Ascending aorta (tissue), 2 donors: ENCODE measurements at regions not wholly inside any gene's neighbourhood (a gene's known extent, or its start where the extent isn't known, plus 50 kb on each side); places are given as distances from the start of the nearest gene placed in this dataset.

Experiments
- DNase-seq, 2 donors: peaks; one replicate each; pipeline ENCODE4 v3.0.0-alpha.2; 2019; ENCODE audit warnings: low spot score in 2 of 2
- H3K27ac ChIP-seq, 2 donors: fragments of 200-600 bp; sonication (generic); one replicate each; pipeline ENCODE4 v1.5.1; 2016 to 2017; ENCODE audit warnings: mild to moderate bottlenecking in 1 of 2
- H3K27me3 ChIP-seq: fragments of 200-600 bp; sonication (generic); one replicate; pipeline ENCODE4 v1.5.1; 2017
- H3K36me3 ChIP-seq, 2 donors: fragments of 200-600 bp; sonication (generic); one replicate each; pipeline ENCODE4 v1.5.1; 2016
- H3K4me1 ChIP-seq, 2 donors: fragments of 200-600 bp; sonication (generic); one replicate each; pipeline ENCODE4 v1.5.1; 2016 to 2017; ENCODE audit warnings: mild to moderate bottlenecking in 1 of 2
- H3K4me3 ChIP-seq, 2 donors: fragments of 200-600 bp; sonication (generic); one replicate each; pipeline ENCODE4 v1.5.1; 2016 to 2017; ENCODE audit warnings: mild to moderate bottlenecking in 1 of 2
- H3K9me3 ChIP-seq, 2 donors: fragments of 200-600 bp; sonication (generic); one replicate each; pipeline ENCODE4 v1.5.1; 2016
- intact Hi-C: fragments of 100-400 bp; cut with DNase I; formaldehyde crosslinking; loops from one replicate; pipeline ENCODE4 v1.15.1; 2023
- TF ChIP-seq, protein P1 (sequence below), 3 experiments: fragments of 200-600 bp in 2 of 3; fragments of 450-650 bp in 1 of 3; sonication (generic) in 2 of 3; IDR thresholded peaks; one replicate each; pipeline ENCODE4 v1.5.1; 2016 to 2019; ENCODE audit warnings: antibody characterized with exemption in 3 of 3, mild to moderate bottlenecking in 1 of 3, moderate library complexity in 1 of 3

DNA sequence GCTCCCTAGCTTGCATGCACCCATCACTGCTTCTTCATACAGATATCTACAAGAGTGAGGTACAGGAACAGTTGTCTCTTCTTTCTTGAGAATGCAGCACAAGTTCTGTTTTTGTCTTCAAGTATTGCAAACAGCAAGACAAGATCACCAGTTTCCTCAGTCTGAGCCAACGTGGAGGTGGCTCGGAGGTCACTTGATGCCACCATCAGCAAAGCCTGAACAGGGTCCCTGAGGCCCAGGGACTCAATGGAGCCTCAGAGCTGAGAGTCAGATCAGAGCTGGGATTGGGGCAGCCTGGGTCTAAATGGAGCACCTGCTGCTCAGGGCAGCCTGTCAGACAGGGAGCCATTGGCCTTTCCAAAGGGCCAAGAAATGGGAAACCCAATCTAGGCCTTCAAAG is 290.7 kb upstream of the ID2 start:
- H3K4me1 ChIP-seq: no peaks in the 10 kb centered on the region
- no peak overlapping the region for H3K27ac ChIP-seq
- TF ChIP-seq, protein P1, sequence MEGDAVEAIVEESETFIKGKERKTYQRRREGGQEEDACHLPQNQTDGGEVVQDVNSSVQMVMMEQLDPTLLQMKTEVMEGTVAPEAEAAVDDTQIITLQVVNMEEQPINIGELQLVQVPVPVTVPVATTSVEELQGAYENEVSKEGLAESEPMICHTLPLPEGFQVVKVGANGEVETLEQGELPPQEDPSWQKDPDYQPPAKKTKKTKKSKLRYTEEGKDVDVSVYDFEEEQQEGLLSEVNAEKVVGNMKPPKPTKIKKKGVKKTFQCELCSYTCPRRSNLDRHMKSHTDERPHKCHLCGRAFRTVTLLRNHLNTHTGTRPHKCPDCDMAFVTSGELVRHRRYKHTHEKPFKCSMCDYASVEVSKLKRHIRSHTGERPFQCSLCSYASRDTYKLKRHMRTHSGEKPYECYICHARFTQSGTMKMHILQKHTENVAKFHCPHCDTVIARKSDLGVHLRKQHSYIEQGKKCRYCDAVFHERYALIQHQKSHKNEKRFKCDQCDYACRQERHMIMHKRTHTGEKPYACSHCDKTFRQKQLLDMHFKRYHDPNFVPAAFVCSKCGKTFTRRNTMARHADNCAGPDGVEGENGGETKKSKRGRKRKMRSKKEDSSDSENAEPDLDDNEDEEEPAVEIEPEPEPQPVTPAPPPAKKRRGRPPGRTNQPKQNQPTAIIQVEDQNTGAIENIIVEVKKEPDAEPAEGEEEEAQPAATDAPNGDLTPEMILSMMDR (IDR thresholded peaks at IDR 0.05): no peak
- intact Hi-C loops: no loop called here
- H3K36me3 ChIP-seq: no peaks in the 10 kb centered on the region
- no peak for DNase-seq
- no peaks in the 10 kb centered on the region for H3K27me3 ChIP-seq
- no peak overlapping the region for H3K4me3 ChIP-seq
- H3K9me3 ChIP-seq: peaks cover 0 to 3% of the 10 kb centered on the region in 2 donors

DNA sequence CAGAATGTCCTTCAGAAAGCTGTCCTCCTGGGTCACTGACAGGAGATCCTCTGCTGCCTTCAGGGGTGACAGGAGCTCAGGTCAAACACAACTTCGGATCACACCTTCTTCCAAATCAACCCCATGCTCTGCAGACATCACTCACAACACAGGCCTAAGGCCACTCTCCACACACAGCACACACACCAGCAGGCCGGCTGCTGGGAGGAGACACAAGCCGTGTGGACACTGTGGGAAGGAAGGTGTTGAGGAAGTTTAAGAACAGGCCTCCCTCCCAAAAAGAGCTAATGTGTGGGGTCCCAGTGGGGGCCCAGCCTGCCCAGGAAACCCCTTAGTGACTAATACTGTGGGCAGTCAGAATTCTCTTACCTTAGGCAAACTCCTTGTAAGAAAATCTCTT is 290.3 kb upstream of the ID2 start:
- intact Hi-C loops: no loop called here
- DNase-seq: no peak
- Histone ChIP-seq H3K9me3 (peaks cover 0 to 3% of the 10 kb centered on the region in 2 donors), H3K4me3 (no peak overlapping the region), H3K36me3 (no peaks in the 10 kb centered on the region), H3K27me3 (no peaks in the 10 kb centered on the region), H3K27ac (no peak overlapping the region), H3K4me1 (no peaks in the 10 kb centered on the region)
- TF ChIP-seq, protein P1 (IDR thresholded peaks at IDR 0.05): no peak

DNA sequence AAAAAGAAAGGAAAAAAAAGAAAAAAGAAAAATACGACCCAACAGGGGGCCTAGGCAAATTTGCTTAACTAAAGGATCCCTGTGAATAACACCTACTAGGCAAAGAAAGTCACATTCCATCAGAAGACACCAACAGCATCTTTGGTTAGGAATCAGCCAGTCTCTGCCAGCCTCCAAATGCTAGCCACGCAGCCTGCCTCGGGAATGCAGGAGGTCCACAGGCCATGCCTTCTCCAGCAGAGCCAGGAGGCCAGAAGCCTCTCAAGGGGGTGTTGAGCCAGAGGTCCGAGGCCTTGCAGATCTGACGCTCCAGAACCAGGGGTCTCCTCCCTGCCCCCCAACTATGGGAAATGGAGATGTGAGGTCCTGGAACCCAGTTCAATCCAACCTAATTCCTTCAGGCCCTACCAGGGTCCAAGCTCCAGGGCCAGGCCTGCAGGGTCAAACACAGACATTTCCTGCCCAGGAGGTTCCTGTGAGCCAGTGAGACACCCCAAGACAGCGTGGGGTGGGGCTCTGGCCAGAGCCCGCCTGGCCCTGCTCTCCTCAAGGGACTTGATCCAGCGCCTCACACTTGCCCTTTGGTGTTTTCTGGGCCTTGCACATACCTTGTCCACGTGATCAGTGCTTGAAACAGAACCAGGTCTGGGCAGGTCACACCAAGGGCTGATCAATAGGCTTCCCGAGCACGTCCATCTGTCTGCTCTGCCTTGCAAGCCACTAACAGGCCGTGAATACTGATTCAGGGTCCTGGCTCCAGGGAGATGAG is 289.6 kb upstream of the ID2 start:
- DNase-seq: no peak
- Histone ChIP-seq H3K27me3 (no peaks in the 10 kb centered on the region), H3K27ac (no peak overlapping the region), H3K4me1 (no peaks in the 10 kb centered on the region), H3K9me3 (peaks cover 0 to 3% of the 10 kb centered on the region in 2 donors), H3K4me3 (no peak overlapping the region), H3K36me3 (no peaks in the 10 kb centered on the region)
- TF ChIP-seq, protein P1 (IDR thresholded peaks at IDR 0.05): no peak
- intact Hi-C loops: no loop called here

DNA sequence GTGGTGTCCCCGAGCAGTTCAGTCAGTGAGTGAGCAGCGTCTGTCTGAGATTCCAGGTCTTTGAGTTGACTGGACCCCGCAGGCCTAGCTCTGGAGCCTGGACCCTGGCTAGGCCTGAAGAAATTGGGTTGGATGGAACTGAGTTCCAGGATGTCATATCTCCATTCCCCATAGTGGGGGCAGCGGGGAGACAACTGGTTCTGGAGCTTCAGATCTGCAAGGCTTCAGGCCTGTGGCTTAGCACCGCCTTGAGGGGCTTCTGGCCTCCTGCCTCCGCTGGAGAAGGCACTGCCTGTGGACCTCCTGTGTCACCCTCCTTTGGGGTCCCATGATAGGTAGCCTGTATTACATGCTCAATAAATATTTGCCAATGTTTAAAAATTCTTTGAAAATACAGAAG is 288.4 kb upstream of the ID2 start:
- H3K9me3 ChIP-seq: no peaks in the 10 kb centered on the region
- H3K4me3 ChIP-seq: no peak overlapping the region
- intact Hi-C loops: no loop called here
- H3K27ac ChIP-seq: no peak overlapping the region
- no peaks in the 10 kb centered on the region for H3K36me3 ChIP-seq
- DNase-seq: no peak
- TF ChIP-seq, protein P1 (IDR thresholded peaks at IDR 0.05): no peak
- no peaks in the 10 kb centered on the region for H3K27me3 ChIP-seq
- no peaks in the 10 kb centered on the region for H3K4me1 ChIP-seq

DNA sequence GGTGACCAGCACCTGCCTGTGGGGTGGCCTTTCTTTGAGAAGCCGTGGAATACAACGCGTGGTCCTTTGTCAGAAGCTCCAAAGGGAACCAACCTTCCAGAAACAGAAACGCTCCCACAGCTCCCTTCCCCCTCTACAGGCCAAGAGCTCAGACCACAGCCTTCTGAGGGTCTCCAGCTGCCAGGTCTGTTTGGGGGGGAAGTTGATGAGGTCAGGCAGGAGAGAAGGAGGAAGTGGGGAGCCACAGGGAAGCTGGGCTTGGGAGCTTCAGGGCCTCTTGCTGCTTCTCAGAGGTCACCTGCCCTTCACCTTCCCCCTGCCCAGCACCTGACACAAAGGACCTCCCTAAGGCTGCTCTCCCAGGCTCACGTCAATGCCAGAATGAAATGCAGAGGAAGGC is 287.7 kb upstream of the ID2 start:
- no peaks in the 10 kb centered on the region for H3K36me3 ChIP-seq

More for the DNA sequence above, 287.7 kb upstream of the ID2 start:
- H3K4me1 ChIP-seq: no peaks in the 10 kb centered on the region
- no peak for DNase-seq
- no peak overlapping the region for H3K4me3 ChIP-seq
- H3K27me3 ChIP-seq: no peaks in the 10 kb centered on the region
- H3K9me3 ChIP-seq: no peaks in the 10 kb centered on the region
- TF ChIP-seq, protein P1 (IDR thresholded peaks at IDR 0.05): no peak
- H3K27ac ChIP-seq: no peak overlapping the region
- intact Hi-C loops: no loop called here
